Left ventricle myocardium superior (tissue), 1 donor: ENCODE measurements at regions not wholly inside any gene's neighbourhood (a gene's known extent, or its start where the extent isn't known, plus 50 kb on each side); places are given as distances from the start of the nearest gene placed in this dataset.
A peak's percentile ranks its signal among the peaks of the same experiment; 100 is the strongest.
"Not testable (repeated sequence)": the region's sequence is repeated elsewhere in the genome, so short reads cannot be mapped to it uniquely, and the experiment has no call there.

Experiments used
- ATAC-seq: fragments of 200-7000 bp; cut with Tn5 transposase; one replicate; pipeline ENCODE4 v1.9.1; 2020; ENCODE audit warnings: mild to moderate bottlenecking, moderate library complexity
- DNase-seq: peaks from one replicate; pipeline ENCODE4 v3.0.0-alpha.2; 2020
- intact Hi-C: fragments of 100-400 bp; cut with micrococcal nuclease; formaldehyde crosslinking; loops from one replicate; pipeline ENCODE4 v1.11.0; 2022
- donor health status: DM: no; HTN: yes; CAD: no; lungs with severe emphysema.

GRCh38 chr2:160826496-160826895, 332.9 kb upstream of the RBMS1 start:
- ATAC-seq: no peak
- DNase-seq: no peak
- intact Hi-C loops: no loop called here

DNA sequence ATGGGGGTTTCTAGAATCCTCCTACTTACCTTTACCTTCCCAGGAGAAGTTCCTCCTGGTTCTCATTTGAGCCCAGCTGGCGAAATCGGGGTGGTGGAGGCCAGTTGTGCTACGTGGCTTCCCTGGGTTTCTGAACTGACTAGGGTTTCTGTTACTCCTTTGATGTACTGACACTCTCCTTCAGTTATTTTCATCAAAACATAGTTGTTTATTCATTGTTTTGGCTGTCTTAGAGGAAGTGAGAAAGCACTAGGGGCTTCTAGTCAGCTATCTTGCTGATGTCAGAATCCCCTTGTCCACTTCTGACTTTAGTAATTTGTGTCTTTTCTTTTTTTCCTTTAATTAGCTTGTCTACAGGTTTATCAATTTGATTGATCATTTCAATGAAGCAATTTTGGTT, 332.2 kb upstream of the TANK start:
- intact Hi-C loops: no loop called here

GRCh38 chr2:160832381-160832780, 327.8 kb upstream of the TANK start:
- DNase-seq, ATAC-seq, intact Hi-C loops: not testable (repeated sequence)

More for the DNA sequence above, 332.2 kb upstream of the TANK start:
- ATAC-seq (no peak), DNase-seq (no peak)

DNA sequence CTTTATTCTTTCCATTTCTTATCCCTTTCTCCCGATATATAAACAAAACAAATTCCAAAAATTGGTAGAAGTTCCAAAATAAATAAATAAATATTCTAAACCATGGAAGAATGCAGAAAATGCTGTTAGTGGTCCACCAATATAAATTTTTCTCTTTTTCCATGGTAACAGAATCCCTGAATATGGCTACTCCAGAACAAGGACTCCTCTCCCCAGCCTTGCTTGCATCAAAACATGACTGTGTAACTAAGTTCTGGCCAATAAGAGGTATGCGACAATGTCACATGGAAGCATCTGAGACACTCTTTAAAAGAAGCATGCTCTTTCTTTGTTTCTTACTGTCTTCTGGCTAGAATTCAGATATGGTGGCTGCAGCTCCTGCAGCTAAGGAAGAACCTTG, 325.1 kb upstream of the TANK start:
- intact Hi-C loops: no loop called here
- ATAC-seq (no peak), DNase-seq (no peak)

GRCh38 chr2:160836755-160837154, 323.5 kb upstream of the TANK start:
- intact Hi-C loops: no loop called here
- ATAC-seq: no peak
- no peak for DNase-seq

DNA sequence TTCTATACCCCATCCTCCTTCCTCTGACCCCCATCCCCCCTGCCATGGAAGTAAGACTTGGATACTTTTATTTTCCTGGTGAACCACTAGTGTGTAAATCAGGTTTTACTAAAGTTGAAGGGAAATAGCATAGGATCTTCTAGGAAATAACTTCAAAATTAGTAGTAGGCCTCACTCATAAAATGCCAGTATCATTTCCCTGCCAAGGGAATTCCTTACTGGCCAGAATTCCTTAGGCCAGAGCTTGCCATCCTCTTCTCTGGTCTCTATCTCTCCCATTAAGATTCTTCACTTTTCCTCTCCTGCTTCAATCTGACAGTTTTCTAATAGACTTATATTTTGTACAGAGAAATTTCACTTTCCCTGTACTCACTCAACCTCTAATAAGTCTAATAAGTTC, 322.8 kb upstream of the TANK start:
- DNase-seq (no peak), ATAC-seq (no peak)
- intact Hi-C loops: no loop called here

DNA sequence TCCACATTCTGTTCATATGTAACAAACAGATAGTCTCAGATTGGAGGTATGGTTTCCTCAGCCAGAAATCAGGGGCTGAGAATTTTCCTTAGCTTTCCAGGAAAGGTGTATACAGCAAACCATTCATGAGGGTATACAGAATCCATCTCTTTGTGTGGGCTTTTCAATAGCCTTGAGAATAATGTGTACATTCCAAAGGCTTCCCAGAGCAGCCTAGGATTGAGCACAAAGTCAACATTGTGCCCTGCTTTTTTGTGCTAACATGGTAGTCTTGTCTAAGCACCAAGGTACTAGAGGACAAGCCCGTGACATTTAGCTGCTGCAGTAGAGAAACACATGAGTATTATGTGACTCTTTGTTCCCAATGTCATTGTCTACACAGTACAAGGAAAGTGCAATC, 322.1 kb upstream of the TANK start:
- intact Hi-C loops: no loop called here
- ATAC-seq (no peak), DNase-seq (no peak)

- ATAC-seq (no peak), DNase-seq (no peak)
- intact Hi-C loops: no loop called here
These were observed 321.5 kb upstream of the TANK start for GRCh38 chr2:160838691-160839090.

GRCh38 chr2:160842286-160842685, 317.9 kb upstream of the TANK start:
- DNase-seq (no peak), ATAC-seq (no peak)
- intact Hi-C loops: no loop called here

- intact Hi-C loops: no loop called here
- DNase-seq (no peak), ATAC-seq (no peak)
These were observed 301.1 kb upstream of the TANK start for GRCh38 chr2:160859096-160859495.

- ATAC-seq (no peak), DNase-seq (no peak)
- intact Hi-C loops: no loop called here
These were observed 298.0 kb upstream of the TANK start for GRCh38 chr2:160862226-160862625.

- intact Hi-C loops: no loop called here
- DNase-seq (no peak), ATAC-seq (peak; percentile 6)
These were observed 291.3 kb upstream of the TANK start for GRCh38 chr2:160868891-160869290.

- intact Hi-C loops: no loop called here
- DNase-seq: no peak
- ATAC-seq: peak; percentile 87
These were observed 290.8 kb upstream of the TANK start for GRCh38 chr2:160869411-160869810.

- intact Hi-C loops: no loop called here
- DNase-seq: no peak
- peak; percentile 72 for ATAC-seq
These were observed 289.3 kb upstream of the TANK start for GRCh38 chr2:160870729-160871465.

DNA sequence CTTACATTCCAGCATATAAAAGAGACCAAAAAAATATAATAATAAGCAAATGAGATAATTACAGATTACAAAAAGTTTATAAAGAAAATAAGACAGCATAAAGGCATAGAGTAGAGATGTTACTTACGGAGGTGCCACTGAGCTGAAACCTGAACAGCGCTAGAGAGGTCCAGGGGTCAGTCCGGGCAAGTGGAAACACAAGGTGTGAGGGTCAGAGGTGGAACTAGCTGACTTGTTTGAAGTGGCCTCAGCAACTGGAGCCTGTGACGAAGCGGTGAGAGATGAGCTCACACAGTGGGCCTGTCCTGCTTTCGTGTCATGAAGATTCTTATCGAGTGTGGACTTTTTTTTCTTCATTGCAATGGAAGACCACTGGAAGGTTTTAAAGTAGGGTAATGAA, 288.3 kb upstream of the TANK start:
- intact Hi-C loops: no loop called here
- ATAC-seq (no peak), DNase-seq (no peak)

DNA sequence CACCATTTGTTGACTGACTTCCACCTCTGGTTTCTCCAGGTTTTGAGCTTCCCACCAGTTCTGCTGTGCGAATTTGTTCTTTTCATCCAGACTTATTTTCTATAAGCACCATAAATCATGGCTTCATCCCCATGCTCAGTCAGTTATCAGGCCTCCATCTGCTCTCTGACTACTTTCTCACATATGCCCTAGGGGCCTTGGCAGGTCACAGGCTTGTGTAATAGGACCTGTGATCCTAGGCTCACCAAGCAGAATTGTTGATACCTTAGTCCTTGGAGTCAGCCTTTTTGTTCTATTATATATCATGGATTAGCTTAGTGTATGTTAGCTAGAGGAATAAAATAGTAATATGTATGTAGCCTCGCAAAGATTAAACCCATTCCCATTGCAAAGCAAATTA, 284.2 kb upstream of the TANK start:
- ATAC-seq (no peak), DNase-seq (no peak)
- intact Hi-C loops: no loop called here

DNA sequence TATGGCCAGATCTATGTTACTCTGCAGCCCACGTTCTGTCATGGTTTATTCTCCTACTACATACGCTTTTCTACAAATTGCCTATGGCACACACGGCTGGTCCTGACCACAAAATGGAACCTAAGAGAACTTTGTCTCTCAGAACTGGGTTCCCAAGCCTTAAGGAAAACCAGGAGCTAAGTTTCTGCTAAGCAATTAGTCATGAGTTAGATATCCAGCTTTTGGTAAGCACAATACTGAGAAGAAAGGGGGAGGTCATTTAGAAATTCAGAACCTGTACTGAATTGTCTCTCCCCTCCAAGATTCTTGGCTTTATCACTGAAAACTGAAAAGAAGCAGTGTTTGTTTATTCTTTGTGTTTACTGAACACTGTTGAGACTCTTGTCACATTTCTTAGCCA, 283.5 kb upstream of the TANK start:
- intact Hi-C loops: no loop called here
- ATAC-seq: no peak
- DNase-seq: no peak

DNA sequence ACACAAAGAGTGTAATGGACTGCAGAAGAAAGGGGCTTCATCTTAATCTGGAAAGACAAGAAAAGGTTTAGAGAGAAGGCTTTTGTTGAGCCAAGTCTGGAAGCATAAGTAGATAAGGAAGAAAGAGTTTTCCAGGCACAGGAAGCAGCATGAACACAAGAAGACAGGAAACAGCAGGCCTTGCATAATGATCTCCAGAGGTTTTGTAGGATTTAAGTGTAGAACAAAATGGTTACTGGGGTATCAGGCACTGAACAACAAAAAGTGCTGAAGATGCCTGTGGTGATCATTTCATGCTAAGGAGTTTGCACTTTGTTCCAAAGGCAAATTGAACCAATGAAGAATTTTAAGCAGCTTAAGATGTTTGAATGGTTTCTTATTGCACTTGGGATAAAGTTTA, 281.6 kb upstream of the TANK start:
- DNase-seq: no peak
- peak; percentile 53 for ATAC-seq
- intact Hi-C loops: no loop called here

DNA sequence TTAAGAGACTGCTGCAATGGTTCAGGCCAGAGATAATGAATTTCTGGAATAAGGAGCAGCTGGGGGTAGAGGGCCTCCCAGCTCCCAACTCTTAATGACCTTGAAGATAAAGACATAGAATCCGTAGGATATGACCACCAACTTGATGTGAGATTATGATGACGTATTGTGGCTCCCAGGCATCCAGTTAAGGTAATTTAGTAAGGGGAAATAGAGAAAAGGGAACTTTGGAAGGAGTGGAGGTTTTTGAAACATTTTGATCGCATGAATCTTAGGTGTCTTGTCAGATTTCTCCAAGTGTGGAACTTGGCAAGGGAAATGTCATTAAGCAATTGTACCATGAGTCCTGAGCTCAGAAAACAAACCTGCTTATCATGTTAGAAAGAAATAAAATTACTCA, 277.3 kb upstream of the TANK start:
- ATAC-seq: no peak
- intact Hi-C loops: no loop called here
- DNase-seq: no peak

DNA sequence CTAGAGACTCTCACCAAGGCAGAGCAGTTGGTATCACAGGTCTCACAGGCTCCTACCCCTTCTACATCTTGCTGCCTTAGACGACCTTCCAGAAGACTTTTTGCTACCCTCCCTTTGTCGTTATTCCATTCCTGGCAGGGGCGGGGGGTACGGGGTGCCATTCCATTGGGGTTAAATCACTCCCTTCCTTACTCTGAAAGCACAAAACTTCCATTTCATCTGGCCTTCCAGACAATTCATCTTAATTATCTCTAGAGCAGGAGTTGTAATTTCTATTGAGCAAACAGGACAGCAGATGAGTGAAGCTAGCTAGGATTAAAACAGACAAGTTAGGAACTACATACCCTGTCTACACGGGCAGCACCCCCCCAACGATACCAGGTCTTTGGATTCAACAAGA, 276.2 kb upstream of the TANK start:
- ATAC-seq: no peak
- DNase-seq: no peak
- intact Hi-C loops: no loop called here

DNA sequence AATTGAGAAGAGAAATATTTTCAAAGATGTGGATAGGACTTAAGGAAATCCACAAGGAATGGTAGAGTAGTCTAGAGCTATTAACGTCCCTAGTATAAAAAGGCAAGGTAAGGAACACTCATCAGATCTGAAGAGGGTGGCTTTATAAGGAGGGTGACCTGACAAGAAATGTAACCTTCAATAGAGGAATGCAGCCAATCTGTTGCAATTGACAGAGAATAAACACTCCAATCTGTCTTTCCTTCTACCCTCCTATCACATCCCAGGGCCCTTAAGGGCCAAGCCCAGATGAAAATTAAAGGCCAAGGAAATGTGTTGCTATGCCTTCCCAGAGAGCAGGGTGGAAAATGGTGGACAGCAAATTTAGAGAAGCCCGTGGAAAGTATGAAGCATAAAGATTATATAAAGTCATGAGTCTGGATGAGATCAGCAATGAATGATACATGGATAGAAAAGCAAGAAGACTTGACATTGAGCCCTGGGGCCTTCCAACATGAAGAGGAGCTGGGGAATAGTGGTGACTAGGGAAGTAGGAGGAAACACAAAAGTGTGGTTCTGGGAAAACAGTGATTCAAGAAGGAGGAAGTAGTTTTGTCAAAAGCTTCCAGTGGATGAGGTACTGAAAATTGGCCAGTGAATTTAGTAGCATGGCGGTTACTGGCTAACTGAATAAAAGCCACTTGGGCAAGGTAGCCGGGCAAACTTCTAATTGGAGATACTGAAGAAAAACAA, 270.6 kb upstream of the TANK start:
- DNase-seq (no peak), ATAC-seq (no peak)
- intact Hi-C loops: no loop called here
